IPS DF 19.7 (cell line): ENCODE measurements at regions not wholly inside any gene's neighbourhood (a gene's known extent, or its start where the extent isn't known, plus 50 kb on each side); places are given as distances from the start of the nearest gene placed in this dataset.
"Not testable (repeated sequence)": the region's sequence is repeated elsewhere in the genome, so short reads cannot be mapped to it uniquely, and the experiment has no call there.

Source experiments
- DNase-seq: peaks from one replicate; pipeline ENCODE4 v3.0.0-alpha.2; 2013; ENCODE audit warnings: low read depth, low spot score

- no peak for DNase-seq
Observed at GRCh38 chr5:68849103-68849502, 244.7 kb upstream of the SLC30A5 start.

GRCh38 chr5:68849906-68850305, 243.9 kb upstream of the SLC30A5 start:
- no peak for DNase-seq

- no peak for DNase-seq
Observed at GRCh38 chr5:68861099-68861498, 232.7 kb upstream of the SLC30A5 start.

- DNase-seq: no peak
Observed at GRCh38 chr5:68862560-68862959, 231.3 kb upstream of the SLC30A5 start.

- DNase-seq: not testable (repeated sequence)
Observed at GRCh38 chr5:68865192-68865591, 228.6 kb upstream of the SLC30A5 start.

- no peak for DNase-seq
Observed at GRCh38 chr5:68872088-68872839, 221.6 kb upstream of the SLC30A5 start.

- no peak for DNase-seq
Observed at GRCh38 chr5:68873198-68873597, 220.6 kb upstream of the SLC30A5 start.

- no peak for DNase-seq
Observed at GRCh38 chr5:68875351-68875750, 218.5 kb upstream of the SLC30A5 start.

- DNase-seq: no peak
Observed at GRCh38 chr5:68883436-68883835, 210.4 kb upstream of the SLC30A5 start.

GRCh38 chr5:68884144-68884754, 209.6 kb upstream of the SLC30A5 start:
- DNase-seq: no peak

- DNase-seq: no peak
Observed at GRCh38 chr5:68884883-68885282, 208.9 kb upstream of the SLC30A5 start.

GRCh38 chr5:68886814-68887213, 207.0 kb upstream of the SLC30A5 start:
- DNase-seq: no peak

- no peak for DNase-seq
Observed at GRCh38 chr5:68891718-68892117, 202.1 kb upstream of the SLC30A5 start.

GRCh38 chr5:68894673-68895072, 199.1 kb upstream of the SLC30A5 start:
- DNase-seq: no peak

- DNase-seq: peak; percentile 45
Observed at GRCh38 chr5:68898951-68899471, 194.8 kb upstream of the SLC30A5 start.

GRCh38 chr5:68911840-68912690, 181.7 kb upstream of the SLC30A5 start:
- no peak for DNase-seq

- no peak for DNase-seq
Observed at GRCh38 chr5:68915079-68915478, 178.7 kb upstream of the SLC30A5 start.

GRCh38 chr5:68918306-68918705, 175.5 kb upstream of the SLC30A5 start:
- no peak for DNase-seq

- no peak for DNase-seq
Observed at GRCh38 chr5:68919988-68920490, 173.8 kb upstream of the SLC30A5 start.

GRCh38 chr5:68920888-68921287, 172.9 kb upstream of the SLC30A5 start:
- no peak for DNase-seq

- peak; percentile 94 for DNase-seq
Observed at GRCh38 chr5:68922172-68922987, 171.4 kb upstream of the SLC30A5 start.
